ENCODE measurements at regions not wholly inside any gene's neighbourhood (a gene's known extent, or its start where the extent isn't known, plus 50 kb on each side); places are given as distances from the start of the nearest gene placed in this dataset.
"Not testable (repeated sequence)": the region's sequence is repeated elsewhere in the genome, so short reads cannot be mapped to it uniquely, and the experiment has no call there.

- TF ChIP-seq, protein P1, sequence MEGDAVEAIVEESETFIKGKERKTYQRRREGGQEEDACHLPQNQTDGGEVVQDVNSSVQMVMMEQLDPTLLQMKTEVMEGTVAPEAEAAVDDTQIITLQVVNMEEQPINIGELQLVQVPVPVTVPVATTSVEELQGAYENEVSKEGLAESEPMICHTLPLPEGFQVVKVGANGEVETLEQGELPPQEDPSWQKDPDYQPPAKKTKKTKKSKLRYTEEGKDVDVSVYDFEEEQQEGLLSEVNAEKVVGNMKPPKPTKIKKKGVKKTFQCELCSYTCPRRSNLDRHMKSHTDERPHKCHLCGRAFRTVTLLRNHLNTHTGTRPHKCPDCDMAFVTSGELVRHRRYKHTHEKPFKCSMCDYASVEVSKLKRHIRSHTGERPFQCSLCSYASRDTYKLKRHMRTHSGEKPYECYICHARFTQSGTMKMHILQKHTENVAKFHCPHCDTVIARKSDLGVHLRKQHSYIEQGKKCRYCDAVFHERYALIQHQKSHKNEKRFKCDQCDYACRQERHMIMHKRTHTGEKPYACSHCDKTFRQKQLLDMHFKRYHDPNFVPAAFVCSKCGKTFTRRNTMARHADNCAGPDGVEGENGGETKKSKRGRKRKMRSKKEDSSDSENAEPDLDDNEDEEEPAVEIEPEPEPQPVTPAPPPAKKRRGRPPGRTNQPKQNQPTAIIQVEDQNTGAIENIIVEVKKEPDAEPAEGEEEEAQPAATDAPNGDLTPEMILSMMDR (IDR thresholded peaks at IDR 0.05; ENCODE audit: extremely low read depth, insufficient read depth, missing control alignments), result no peak
- no peak for DNase-seq (ENCODE audit: low spot score)
- in situ Hi-C loops (cut with MboI; ENCODE audit: low pct_unique_long_range_greater_than_20kb, low sequenced_read_pairs, unreplicated experiment), result no loop called here
These were observed 229.5 kb downstream of the AASDHPPT start for GRCh38 chr11:106306942-106307341.

DNA sequence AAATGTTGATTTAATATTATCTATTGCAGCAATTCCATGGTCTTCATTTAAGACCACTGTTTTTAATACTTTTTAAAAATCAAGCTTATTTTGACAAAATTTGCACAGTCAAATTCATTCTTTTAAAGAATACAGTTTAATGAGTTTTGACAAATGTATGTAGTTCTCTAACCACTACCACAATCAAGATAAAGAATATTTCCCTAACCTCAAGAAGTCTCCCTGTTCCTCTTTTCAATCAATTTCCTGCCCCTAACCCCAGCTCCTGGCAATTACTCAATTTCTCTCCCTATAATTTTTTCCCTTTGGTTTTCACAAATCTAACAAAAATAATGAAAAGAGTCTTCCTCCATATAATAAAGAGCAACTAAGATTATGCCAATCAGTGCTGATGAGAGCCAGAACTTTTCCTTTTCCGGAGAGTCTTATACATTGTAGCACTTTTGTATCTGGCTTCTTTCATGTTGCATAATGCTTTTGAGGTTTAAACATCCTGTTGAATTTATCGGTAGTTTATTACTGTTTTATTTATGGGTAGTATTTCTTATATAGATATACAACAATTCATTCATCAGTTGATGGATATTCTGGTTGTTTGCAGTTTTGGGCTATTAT, 231.7 kb downstream of the AASDHPPT start:
- TF ChIP-seq, protein P1 (IDR thresholded peaks at IDR 0.05; ENCODE audit: extremely low read depth, insufficient read depth, missing control alignments), result no peak
- DNase-seq (ENCODE audit: low spot score), result no peak
- in situ Hi-C loops (cut with MboI; ENCODE audit: low pct_unique_long_range_greater_than_20kb, low sequenced_read_pairs, unreplicated experiment), result no loop called here

- TF ChIP-seq, protein P1 (IDR thresholded peaks at IDR 0.05; ENCODE audit: extremely low read depth, insufficient read depth, missing control alignments), result no peak
- no peak for DNase-seq (ENCODE audit: low spot score)
- in situ Hi-C loops (cut with MboI; ENCODE audit: low pct_unique_long_range_greater_than_20kb, low sequenced_read_pairs, unreplicated experiment), result no loop called here
These were observed 234.2 kb downstream of the AASDHPPT start for GRCh38 chr11:106311531-106312230.

DNA sequence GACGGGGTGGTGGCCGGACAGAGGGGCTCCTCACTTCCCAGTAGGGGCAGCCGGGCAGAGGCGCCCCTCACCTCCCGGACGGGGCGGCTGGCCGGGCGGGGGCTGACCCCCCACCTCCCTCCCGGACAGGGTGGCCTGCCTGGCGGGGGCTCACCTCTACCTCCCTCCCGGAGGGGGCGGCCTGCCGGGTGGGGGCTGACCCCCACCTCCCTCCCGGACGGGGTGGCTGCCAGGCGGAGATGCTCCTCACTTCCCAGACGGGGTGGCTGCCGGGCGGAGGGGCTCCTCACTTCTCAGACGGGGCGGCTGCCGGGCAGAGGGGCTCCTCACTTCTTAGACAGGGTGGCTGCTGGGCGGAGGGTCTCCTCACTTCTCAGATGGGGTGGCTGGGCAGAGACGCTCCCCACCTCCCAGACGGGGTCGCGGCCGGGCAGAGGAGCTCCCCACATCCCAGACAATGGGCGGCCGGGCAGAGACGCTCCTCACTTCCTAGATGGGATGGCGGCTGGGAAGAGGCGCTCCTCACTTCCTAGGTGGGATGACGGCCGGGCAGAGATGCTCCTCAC, 239.8 kb downstream of the AASDHPPT start:
- DNase-seq (ENCODE audit: low spot score); in situ Hi-C loops (cut with MboI; ENCODE audit: low pct_unique_long_range_greater_than_20kb, low sequenced_read_pairs, unreplicated experiment): not testable (repeated sequence)

- in situ Hi-C loops (cut with MboI; ENCODE audit: low pct_unique_long_range_greater_than_20kb, low sequenced_read_pairs, unreplicated experiment), result no loop called here
- TF ChIP-seq, protein P1 (IDR thresholded peaks at IDR 0.05; ENCODE audit: extremely low read depth, insufficient read depth, missing control alignments), result no peak
- no peak for DNase-seq (ENCODE audit: low spot score)
These were observed 244.1 kb downstream of the AASDHPPT start for GRCh38 chr11:106321601-106322000.

DNA sequence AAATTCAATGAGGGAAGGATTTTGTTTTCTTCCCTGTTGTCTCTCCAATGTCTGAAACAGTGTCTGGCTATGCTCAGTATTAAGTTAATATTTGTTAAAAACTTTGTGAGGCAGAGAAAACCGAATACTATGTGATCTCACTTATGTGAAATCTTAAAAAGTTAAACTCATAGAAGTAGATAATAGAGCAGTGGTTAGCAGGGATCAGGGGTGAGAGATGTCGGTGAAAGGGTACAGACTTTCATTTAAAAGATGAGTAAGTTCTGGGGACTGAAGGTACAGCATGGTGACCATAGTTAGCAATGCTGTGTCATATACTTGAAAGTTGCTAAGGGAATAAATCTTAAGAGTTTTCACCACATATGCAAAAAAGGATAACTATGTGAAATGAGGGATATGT, 244.6 kb downstream of the AASDHPPT start:
- DNase-seq (ENCODE audit: low spot score), result no peak
- in situ Hi-C loops (cut with MboI; ENCODE audit: low pct_unique_long_range_greater_than_20kb, low sequenced_read_pairs, unreplicated experiment), result no loop called here
- TF ChIP-seq, protein P1 (IDR thresholded peaks at IDR 0.05; ENCODE audit: extremely low read depth, insufficient read depth, missing control alignments), result no peak

- in situ Hi-C loops (cut with MboI; ENCODE audit: low pct_unique_long_range_greater_than_20kb, low sequenced_read_pairs, unreplicated experiment), result no loop called here
- DNase-seq (ENCODE audit: low spot score), result no peak
- TF ChIP-seq, protein P1 (IDR thresholded peaks at IDR 0.05; ENCODE audit: extremely low read depth, insufficient read depth, missing control alignments), result no peak
These were observed 248.6 kb downstream of the AASDHPPT start for GRCh38 chr11:106326087-106326486.
